ENCODE measurements at regions not wholly inside any gene's neighbourhood (a gene's known extent, or its start where the extent isn't known, plus 50 kb on each side); places are given as distances from the start of the nearest gene placed in this dataset.

GRCh38 chr10:93198401-93199131 is 124.9 kb downstream of the CYP26A1 start:
- TF ChIP-seq CTCF (IDR thresholded peaks at IDR 0.05) (no peak), POLR2A (IDR thresholded peaks at IDR 0.05) (no peak)
